Breast epithelium (tissue), 4 donors: ENCODE measurements at regions not wholly inside any gene's neighbourhood (a gene's known extent, or its start where the extent isn't known, plus 50 kb on each side); places are given as distances from the start of the nearest gene placed in this dataset.

Experiments
- DNase-seq, 2 donors: peaks; one replicate each; pipeline ENCODE4 v3.0.0-alpha.2; 2019; ENCODE audit warnings: low spot score in 2 of 2
- H3K27ac ChIP-seq, 2 donors: fragments of 200-600 bp; sonication (generic) in 1 of 2; one replicate each; pipeline ENCODE4 v1.5.1; 2016 to 2019; ENCODE audit warnings: mild to moderate bottlenecking in 1 of 2
- H3K27me3 ChIP-seq, 2 donors: fragments of 200-600 bp; sonication (generic) in 1 of 2; one replicate each; pipeline versions ENCODE4 v1.5.1 to v1.6.0; 2017 to 2019; ENCODE audit warnings: control low read depth in 1 of 2, mild to moderate bottlenecking in 1 of 2
- H3K36me3 ChIP-seq: fragments of 200-600 bp; one replicate; pipeline ENCODE4 v1.5.1; 2019
- H3K4me1 ChIP-seq, 2 donors: fragments of 200-600 bp; sonication (generic); one replicate each; pipeline ENCODE4 v1.5.1; 2016 to 2019; ENCODE audit warnings: control low read depth in 1 of 2
- H3K4me3 ChIP-seq, 3 donors: fragments of 200-600 bp; sonication (generic); 1 replicate in 2 of 3; 2 replicates in 1 of 3; pipeline ENCODE4 v1.5.1; 2016 to 2019; ENCODE audit warnings: mild to moderate bottlenecking in 3 of 3, moderate library complexity in 2 of 3
- H3K9me3 ChIP-seq, 2 donors: fragments of 200-600 bp; sonication (generic) in 1 of 2; one replicate each; pipeline ENCODE4 v1.5.1; 2016 to 2019; ENCODE audit warnings: control low read depth in 1 of 2
- POLR2A ChIP-seq: fragments of 450-650 bp; IDR thresholded peaks from one replicate; pipeline ENCODE4 v1.6.1; 2016; ENCODE audit warnings: antibody characterized with exemption, mild to moderate bottlenecking, moderate library complexity
- POLR2AphosphoS5 ChIP-seq, 3 donors: sonication (generic); formaldehyde crosslinking; IDR thresholded peaks; one replicate each; pipeline ENCODE4 v1.6.1; 2017; ENCODE audit warnings: antibody characterized with exemption in 3 of 3
- intact Hi-C: fragments of 100-400 bp; cut with DNase I; formaldehyde crosslinking; loops from one replicate; pipeline ENCODE4 v1.15.1; 2023; ENCODE audit warnings: low total_unique reads
- TF ChIP-seq, protein P1 (sequence below), 3 donors: fragments of 450-650 bp; IDR thresholded peaks; one replicate each; pipeline ENCODE4 v1.5.1; 2016 to 2017; ENCODE audit warnings: antibody characterized with exemption in 3 of 3, mild to moderate bottlenecking in 3 of 3, moderate library complexity in 3 of 3

DNA sequence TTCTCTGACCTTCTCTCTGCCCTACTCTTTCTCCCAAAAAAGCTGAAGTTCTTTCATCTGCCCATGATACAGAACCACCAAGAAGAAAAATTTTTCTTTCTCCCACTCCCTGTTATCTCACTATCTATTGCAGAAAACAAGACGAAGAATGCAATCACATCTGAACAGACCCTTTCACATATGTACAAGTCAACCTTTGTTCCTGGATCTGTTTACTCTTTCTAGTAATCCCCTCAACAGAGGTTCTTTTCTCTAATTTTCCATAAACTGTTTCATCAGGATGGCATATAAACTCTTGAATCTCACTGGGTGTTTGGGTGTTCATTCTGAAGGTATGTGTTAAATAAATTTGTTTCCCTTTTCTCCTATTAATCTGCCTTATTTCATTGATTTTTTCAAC lies 1262.7 kb upstream of the NRXN1 start:
- Histone ChIP-seq H3K4me3 (no peak overlapping the region), H3K36me3 (no peaks in the 10 kb centered on the region), H3K27ac (no peak overlapping the region), H3K9me3 (peaks cover 0 to 11% of the 10 kb centered on the region in 2 donors), H3K4me1 (no peaks in the 10 kb centered on the region), H3K27me3 (no peaks in the 10 kb centered on the region)
- intact Hi-C loops, result no loop called here
- no peak for DNase-seq
- TF ChIP-seq, protein P1, sequence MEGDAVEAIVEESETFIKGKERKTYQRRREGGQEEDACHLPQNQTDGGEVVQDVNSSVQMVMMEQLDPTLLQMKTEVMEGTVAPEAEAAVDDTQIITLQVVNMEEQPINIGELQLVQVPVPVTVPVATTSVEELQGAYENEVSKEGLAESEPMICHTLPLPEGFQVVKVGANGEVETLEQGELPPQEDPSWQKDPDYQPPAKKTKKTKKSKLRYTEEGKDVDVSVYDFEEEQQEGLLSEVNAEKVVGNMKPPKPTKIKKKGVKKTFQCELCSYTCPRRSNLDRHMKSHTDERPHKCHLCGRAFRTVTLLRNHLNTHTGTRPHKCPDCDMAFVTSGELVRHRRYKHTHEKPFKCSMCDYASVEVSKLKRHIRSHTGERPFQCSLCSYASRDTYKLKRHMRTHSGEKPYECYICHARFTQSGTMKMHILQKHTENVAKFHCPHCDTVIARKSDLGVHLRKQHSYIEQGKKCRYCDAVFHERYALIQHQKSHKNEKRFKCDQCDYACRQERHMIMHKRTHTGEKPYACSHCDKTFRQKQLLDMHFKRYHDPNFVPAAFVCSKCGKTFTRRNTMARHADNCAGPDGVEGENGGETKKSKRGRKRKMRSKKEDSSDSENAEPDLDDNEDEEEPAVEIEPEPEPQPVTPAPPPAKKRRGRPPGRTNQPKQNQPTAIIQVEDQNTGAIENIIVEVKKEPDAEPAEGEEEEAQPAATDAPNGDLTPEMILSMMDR (IDR thresholded peaks at IDR 0.05), result no peak
- TF ChIP-seq POLR2A, result no peak
- no peak for TF ChIP-seq POLR2AphosphoS5 (IDR thresholded peaks at IDR 0.05)

DNA sequence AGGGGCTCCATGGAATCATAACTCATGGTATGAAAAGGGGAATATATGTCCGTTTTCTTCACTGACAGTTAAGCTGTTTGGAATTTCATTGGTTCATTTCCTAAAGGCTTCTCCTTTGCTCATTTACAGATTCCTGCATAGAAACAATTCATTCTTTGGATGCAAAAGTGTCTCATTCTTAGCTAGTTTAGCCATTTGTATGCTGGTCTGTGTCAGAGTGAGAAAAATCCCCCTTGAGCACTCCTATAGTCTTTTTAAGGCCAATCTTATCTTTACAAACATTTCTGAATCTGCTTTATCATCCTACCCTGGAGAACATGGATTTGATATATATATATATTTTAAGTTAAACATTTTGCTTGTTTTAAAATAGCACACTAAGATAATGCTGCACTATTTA lies 1260.9 kb upstream of the NRXN1 start:
- no peak overlapping the region for H3K4me3 ChIP-seq
- H3K27ac ChIP-seq, result no peak overlapping the region
- intact Hi-C loops, result no loop called here
- H3K27me3 ChIP-seq, result no peaks in the 10 kb centered on the region
- TF ChIP-seq, protein P1 (IDR thresholded peaks at IDR 0.05), result no peak
- TF ChIP-seq POLR2A, result no peak
- TF ChIP-seq POLR2AphosphoS5 (IDR thresholded peaks at IDR 0.05), result no peak
- no peaks in the 10 kb centered on the region for H3K4me1 ChIP-seq
- H3K9me3 ChIP-seq, result no peaks in the 10 kb centered on the region
- no peak for DNase-seq
- no peaks in the 10 kb centered on the region for H3K36me3 ChIP-seq

DNA sequence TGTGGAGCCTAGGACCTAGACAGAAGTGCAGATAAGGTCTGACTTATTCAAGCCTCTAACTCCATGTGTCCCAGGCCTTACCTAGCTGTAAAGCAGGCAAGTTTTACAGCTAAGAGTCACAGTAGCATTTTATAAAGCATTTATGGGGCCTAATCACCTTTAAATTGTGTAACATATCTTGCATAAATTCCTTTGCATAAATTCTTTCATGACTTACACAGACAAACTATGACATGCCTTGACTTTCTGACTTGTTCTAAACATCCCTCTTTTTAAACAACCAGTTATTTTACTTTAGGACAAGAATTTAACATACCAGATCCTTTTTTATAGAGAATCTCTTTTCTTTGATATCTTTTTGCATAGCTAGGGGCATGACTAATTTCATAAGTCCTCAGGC lies 1257.8 kb upstream of the NRXN1 start:
- H3K4me3 ChIP-seq, result no peak overlapping the region
- no peaks in the 10 kb centered on the region for H3K9me3 ChIP-seq
- H3K4me1 ChIP-seq, result no peaks in the 10 kb centered on the region
- no peaks in the 10 kb centered on the region for H3K27me3 ChIP-seq
- no peak for TF ChIP-seq POLR2A
- TF ChIP-seq, protein P1 (IDR thresholded peaks at IDR 0.05), result no peak
- TF ChIP-seq POLR2AphosphoS5 (IDR thresholded peaks at IDR 0.05), result no peak
- H3K36me3 ChIP-seq, result no peaks in the 10 kb centered on the region
- no peak for DNase-seq
- no peak overlapping the region for H3K27ac ChIP-seq
- intact Hi-C loops, result no loop called here

DNA sequence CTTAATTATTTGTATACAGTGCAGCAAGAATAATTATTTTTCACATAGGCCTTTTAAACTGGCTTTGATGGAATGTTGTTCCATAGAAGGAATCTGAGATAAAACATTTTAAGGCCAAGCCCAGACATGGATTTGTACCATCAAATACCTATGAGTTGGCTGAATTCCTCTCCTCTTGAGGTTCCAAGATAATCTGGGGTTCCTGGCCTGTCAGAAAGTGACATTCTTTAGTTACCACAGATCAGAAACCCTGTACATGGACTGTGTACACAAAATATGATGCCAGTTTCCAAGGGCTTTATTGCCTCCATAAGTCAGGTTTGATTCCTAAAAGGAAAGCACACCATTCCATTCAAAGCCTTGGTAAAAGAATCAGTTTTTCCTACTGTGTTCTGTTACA lies 1256.7 kb upstream of the NRXN1 start:
- intact Hi-C loops, result no loop called here
- TF ChIP-seq POLR2AphosphoS5 (IDR thresholded peaks at IDR 0.05) (no peak), POLR2A (no peak)
- TF ChIP-seq, protein P1 (IDR thresholded peaks at IDR 0.05), result no peak
- Histone ChIP-seq H3K27ac (no peak overlapping the region), H3K27me3 (no peaks in the 10 kb centered on the region), H3K4me3 (no peak overlapping the region), H3K4me1 (no peaks in the 10 kb centered on the region), H3K9me3 (no peaks in the 10 kb centered on the region), H3K36me3 (no peaks in the 10 kb centered on the region)
- DNase-seq, result no peak

DNA sequence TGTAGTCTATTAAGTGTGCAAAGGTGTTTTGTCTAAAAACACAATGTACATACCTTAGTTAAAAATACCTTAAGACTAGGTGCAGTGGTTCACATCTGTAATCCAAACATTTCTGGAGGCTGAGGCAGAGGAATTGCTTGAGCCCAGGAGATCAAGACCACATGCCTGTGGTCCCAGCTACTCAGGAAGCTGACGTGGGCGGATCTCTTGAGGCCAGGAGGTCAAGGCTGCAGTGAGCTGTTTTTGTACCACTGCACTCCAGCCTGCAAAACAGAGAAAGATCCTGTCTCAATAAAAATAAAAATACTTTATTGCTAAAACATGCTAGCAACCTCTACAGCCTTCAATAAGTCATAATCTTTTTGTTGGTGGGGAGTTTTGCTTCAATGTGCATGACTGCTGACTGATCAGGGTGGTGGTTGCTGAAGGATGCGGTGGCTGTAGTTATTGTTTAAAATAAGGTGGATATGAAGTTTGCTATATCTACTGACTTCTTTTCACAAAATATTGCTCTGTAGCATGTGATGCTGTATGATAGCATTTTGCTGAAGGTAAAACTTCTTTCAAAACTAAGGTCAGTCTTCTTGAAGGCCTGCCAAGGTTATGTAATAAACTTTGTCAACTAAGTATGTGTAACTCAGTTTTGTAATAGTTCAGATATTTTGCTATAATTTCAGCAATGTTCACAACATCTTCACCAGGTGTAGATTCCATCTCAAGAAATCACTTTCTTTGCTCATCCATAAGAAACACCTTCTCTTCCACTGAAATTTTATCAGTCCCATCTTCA lies 1238.0 kb upstream of the NRXN1 start:
- Histone ChIP-seq H3K27me3 (no peaks in the 10 kb centered on the region), H3K27ac (no peak overlapping the region), H3K4me1 (no peaks in the 10 kb centered on the region), H3K36me3 (no peaks in the 10 kb centered on the region), H3K9me3 (peaks cover 5 to 21% of the 10 kb centered on the region in 2 donors), H3K4me3 (no peak overlapping the region)
- no peak for DNase-seq
- intact Hi-C loops, result loop anchor here (10.0 kb wide), 1 partner anchor 355 kb away; no protein-coding TSS in a partner anchor
- TF ChIP-seq, protein P1 (IDR thresholded peaks at IDR 0.05), result no peak
- TF ChIP-seq POLR2AphosphoS5 (IDR thresholded peaks at IDR 0.05), result no peak
- no peak for TF ChIP-seq POLR2A
